NCI-H526 treated with DMSO at 0.1 percent for 48 hours (cell line): ENCODE measurements at regions not wholly inside any gene's neighbourhood (a gene's known extent, or its start where the extent isn't known, plus 50 kb on each side); places are given as distances from the start of the nearest gene placed in this dataset.
"Not testable (repeated sequence)": the region's sequence is repeated elsewhere in the genome, so short reads cannot be mapped to it uniquely, and the experiment has no call there.

Experiments used
- DNase-seq: peaks from one replicate; lab custom pipeline; 2025; lab: John Stamatoyannopoulos, UW

- DNase-seq, result no peak
Measured at GRCh38 chr1:30184393-30185141, 538.8 kb downstream of the MATN1 start.

- DNase-seq, result no peak
Measured at GRCh38 chr1:30183895-30184294, 539.5 kb downstream of the MATN1 start.

GRCh38 chr1:30183006-30183405 lies 540.4 kb downstream of the MATN1 start:
- no peak for DNase-seq

GRCh38 chr1:30179942-30180543 lies 543.3 kb downstream of the MATN1 start:
- DNase-seq, result no peak

- no peak for DNase-seq
Measured at GRCh38 chr1:30176477-30176876, 546.9 kb downstream of the MATN1 start.

GRCh38 chr1:30174499-30174898 lies 548.9 kb downstream of the MATN1 start:
- DNase-seq, result no peak

- DNase-seq, result no peak
Measured at GRCh38 chr1:30173560-30173959, 549.8 kb downstream of the MATN1 start.

- DNase-seq, result no peak
Measured at GRCh38 chr1:30172757-30173156, 550.6 kb downstream of the MATN1 start.

- DNase-seq, result no peak
Measured at GRCh38 chr1:30172299-30172694, 551.1 kb downstream of the MATN1 start.

GRCh38 chr1:30171537-30172298 lies 551.7 kb downstream of the MATN1 start:
- DNase-seq, result no peak

- no peak for DNase-seq
Measured at GRCh38 chr1:30169269-30169668, 554.1 kb downstream of the MATN1 start.

GRCh38 chr1:30166174-30166573 lies 557.2 kb downstream of the MATN1 start:
- DNase-seq, result no peak

GRCh38 chr1:30165116-30165515 lies 558.3 kb downstream of the MATN1 start:
- DNase-seq, result no peak

GRCh38 chr1:30164693-30165092 lies 558.7 kb downstream of the MATN1 start:
- DNase-seq, result no peak

- no peak for DNase-seq
Measured at GRCh38 chr1:30162565-30162964, 560.8 kb downstream of the MATN1 start.

GRCh38 chr1:30161953-30162352 lies 561.4 kb downstream of the MATN1 start:
- DNase-seq, result no peak

- no peak for DNase-seq
Measured at GRCh38 chr1:30160999-30161689, 562.2 kb downstream of the MATN1 start.

GRCh38 chr1:30159015-30159414 lies 564.4 kb downstream of the MATN1 start:
- DNase-seq, result no peak

- DNase-seq, result not testable (repeated sequence)
Measured at GRCh38 chr1:30155698-30156097, 567.7 kb downstream of the MATN1 start.

- DNase-seq, result not testable (repeated sequence)
Measured at GRCh38 chr1:30155253-30155652, 568.1 kb downstream of the MATN1 start.

- DNase-seq, result no peak
Measured at GRCh38 chr1:30153743-30154449, 569.5 kb downstream of the MATN1 start.

- DNase-seq, result no peak
Measured at GRCh38 chr1:30151826-30152225, 571.6 kb downstream of the MATN1 start.
